PFSK-1 (cell line): ENCODE measurements at regions not wholly inside any gene's neighbourhood (a gene's known extent, or its start where the extent isn't known, plus 50 kb on each side); places are given as distances from the start of the nearest gene placed in this dataset.

Experiments
- FOXP2 ChIP-seq: optimal IDR thresholded peaks from 2 replicates; pipeline ENCODE3; 2011; ENCODE audit warnings: borderline replicate concordance, control low read depth, inconsistent platforms; ENCODE audit not compliant: insufficient read depth; ENCODE audit errors: extremely low read length, extremely low read depth
- POLR2AphosphoS5 ChIP-seq: IDR thresholded peaks from 2 replicates; pipeline ENCODE4 v1.6.1; 2012; ENCODE audit warnings: low read depth, mild to moderate bottlenecking, control low read depth, low read length, moderate library complexity
- SIN3A ChIP-seq: IDR thresholded peaks from 2 replicates; pipeline ENCODE4 v1.6.1; 2012; ENCODE audit warnings: mild to moderate bottlenecking, low read length, moderate library complexity, borderline replicate concordance; ENCODE audit not compliant: insufficient read depth
- TAF1 ChIP-seq: IDR thresholded peaks from 2 replicates; pipeline ENCODE4 v1.6.1; 2012; ENCODE audit warnings: low read length, control low read depth, borderline replicate concordance; ENCODE audit not compliant: insufficient read depth
- TF ChIP-seq, protein P1 (sequence below), 2 experiments: IDR thresholded peaks; 2 replicates each; pipeline versions ENCODE4 v1.6.1 to v1.8.0; 2011 to 2012; ENCODE audit warnings: low read depth in 2 of 2, low read length in 2 of 2, control low read depth in 1 of 2, inconsistent platforms in 1 of 2, mild to moderate bottlenecking in 1 of 2, moderate library complexity in 1 of 2; ENCODE audit not compliant: insufficient read depth in 1 of 2

DNA sequence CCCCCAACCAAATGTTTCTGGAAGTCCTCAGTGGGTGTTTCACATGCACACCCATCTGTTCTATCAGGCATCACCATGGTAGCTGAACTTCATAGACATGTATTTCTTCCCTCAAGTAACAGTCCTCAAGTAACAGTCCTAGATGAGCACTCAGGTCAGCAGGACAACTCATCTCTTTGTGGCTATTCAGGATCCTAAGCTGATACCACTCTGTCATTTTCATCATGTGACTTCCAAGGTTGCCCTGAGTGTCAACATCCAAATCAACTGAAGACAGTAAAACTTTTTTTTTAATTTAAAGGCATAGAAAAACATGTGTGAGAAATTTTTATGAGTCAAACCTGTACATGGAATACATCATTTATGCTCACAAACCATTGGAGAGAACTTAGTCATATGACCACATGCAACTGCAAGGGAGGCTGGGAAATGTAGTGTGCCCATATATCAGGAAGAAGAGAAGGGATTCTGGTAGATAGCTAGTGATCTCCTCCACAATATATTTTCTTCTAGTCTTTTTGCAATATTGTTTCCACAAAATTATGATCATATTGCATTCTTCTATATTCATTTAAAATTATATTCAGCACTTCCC, 64.2 kb upstream of the FST start:
- TF ChIP-seq SIN3A (no peak), POLR2AphosphoS5 (no peak), TAF1 (no peak), FOXP2 (no peak)
- TF ChIP-seq, protein P1, sequence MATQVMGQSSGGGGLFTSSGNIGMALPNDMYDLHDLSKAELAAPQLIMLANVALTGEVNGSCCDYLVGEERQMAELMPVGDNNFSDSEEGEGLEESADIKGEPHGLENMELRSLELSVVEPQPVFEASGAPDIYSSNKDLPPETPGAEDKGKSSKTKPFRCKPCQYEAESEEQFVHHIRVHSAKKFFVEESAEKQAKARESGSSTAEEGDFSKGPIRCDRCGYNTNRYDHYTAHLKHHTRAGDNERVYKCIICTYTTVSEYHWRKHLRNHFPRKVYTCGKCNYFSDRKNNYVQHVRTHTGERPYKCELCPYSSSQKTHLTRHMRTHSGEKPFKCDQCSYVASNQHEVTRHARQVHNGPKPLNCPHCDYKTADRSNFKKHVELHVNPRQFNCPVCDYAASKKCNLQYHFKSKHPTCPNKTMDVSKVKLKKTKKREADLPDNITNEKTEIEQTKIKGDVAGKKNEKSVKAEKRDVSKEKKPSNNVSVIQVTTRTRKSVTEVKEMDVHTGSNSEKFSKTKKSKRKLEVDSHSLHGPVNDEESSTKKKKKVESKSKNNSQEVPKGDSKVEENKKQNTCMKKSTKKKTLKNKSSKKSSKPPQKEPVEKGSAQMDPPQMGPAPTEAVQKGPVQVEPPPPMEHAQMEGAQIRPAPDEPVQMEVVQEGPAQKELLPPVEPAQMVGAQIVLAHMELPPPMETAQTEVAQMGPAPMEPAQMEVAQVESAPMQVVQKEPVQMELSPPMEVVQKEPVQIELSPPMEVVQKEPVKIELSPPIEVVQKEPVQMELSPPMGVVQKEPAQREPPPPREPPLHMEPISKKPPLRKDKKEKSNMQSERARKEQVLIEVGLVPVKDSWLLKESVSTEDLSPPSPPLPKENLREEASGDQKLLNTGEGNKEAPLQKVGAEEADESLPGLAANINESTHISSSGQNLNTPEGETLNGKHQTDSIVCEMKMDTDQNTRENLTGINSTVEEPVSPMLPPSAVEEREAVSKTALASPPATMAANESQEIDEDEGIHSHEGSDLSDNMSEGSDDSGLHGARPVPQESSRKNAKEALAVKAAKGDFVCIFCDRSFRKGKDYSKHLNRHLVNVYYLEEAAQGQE (IDR thresholded peaks at IDR 0.05; ENCODE audit: insufficient read depth in 1 of 2, low read depth in 2 of 2, low read length in 2 of 2): no peak
